SIG-M5 treated with dmso at 0.1 percent for 504 hours (cell line): ENCODE measurements at regions not wholly inside any gene's neighbourhood (a gene's known extent, or its start where the extent isn't known, plus 50 kb on each side); places are given as distances from the start of the nearest gene placed in this dataset.

Experiments
- DNase-seq: peaks from one replicate; lab custom pipeline; 2025; ENCODE audit not compliant: unreplicated experiment; lab: John Stamatoyannopoulos, UW

DNA sequence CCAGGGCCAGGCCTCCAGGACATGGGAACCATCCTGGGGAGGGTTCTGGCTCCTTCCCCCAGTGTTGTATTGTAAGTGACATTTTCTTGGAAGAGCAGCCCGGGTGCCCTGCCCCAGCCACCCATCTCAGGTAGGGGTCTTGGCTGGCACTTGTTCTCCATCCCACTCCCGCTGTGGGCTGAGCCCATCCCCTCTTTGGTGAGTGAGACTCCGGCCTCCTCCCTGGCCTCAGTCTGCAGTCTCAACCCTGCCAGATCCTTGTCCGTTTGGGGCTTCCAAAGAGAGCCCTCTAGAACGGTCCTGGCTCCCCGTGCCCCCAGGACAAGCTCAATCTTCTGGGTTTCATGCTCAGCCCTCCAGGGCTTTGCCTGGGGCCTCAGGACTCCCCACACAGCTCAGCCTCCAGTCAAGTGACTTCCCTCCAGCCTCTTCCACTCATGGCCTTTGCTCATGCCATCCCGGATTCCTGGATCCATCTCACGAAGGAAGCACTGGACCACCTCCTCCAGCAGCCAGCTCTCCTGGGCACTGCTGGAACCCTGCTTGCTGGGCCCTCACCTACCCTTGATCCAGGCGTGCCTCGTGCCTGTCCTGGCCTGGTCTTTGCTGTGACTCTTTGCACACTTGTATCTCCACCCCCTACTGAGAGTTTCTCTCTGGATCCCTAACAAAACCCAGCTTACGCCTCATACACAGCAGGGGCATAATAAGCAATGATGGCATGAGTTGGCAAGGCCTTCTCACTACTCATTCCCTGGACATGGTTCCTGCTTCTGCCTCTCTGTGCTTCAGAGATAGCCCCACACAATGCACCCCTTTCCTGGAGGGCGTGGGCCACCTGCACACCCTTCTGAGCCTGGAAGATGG lies 297.4 kb upstream of the RTL1 start:
- DNase-seq, result no peak

DNA sequence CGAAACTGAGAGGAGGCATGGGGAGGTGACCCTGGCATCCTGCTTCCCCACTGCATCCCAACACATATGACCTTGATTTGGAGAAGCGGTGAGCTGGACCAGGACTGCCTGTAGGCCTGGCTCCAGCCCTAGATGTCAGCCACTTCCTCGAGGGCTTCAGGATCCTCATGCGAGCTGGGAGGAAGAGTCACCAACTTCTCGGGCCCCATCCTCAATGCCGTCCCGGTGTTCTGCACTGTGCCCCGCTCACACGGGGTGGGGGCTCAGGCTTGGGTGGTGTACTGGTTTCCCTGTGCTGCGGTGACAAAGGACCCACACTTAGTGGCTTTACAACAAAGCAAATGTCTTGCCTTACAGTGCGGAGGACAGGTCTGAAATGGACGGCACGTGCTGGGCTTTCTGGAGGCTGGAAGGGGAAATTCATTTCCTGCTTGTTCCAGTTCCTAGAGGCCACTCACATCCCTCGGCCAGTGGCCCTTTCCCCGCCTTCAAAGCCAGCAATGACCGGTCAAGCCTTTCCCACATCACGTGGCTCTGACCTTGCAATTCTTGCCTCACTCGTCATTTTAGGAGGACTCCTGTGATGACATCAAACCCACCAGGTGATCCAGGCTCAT lies 298.1 kb upstream of the RTL1 start:
- no peak for DNase-seq

DNA sequence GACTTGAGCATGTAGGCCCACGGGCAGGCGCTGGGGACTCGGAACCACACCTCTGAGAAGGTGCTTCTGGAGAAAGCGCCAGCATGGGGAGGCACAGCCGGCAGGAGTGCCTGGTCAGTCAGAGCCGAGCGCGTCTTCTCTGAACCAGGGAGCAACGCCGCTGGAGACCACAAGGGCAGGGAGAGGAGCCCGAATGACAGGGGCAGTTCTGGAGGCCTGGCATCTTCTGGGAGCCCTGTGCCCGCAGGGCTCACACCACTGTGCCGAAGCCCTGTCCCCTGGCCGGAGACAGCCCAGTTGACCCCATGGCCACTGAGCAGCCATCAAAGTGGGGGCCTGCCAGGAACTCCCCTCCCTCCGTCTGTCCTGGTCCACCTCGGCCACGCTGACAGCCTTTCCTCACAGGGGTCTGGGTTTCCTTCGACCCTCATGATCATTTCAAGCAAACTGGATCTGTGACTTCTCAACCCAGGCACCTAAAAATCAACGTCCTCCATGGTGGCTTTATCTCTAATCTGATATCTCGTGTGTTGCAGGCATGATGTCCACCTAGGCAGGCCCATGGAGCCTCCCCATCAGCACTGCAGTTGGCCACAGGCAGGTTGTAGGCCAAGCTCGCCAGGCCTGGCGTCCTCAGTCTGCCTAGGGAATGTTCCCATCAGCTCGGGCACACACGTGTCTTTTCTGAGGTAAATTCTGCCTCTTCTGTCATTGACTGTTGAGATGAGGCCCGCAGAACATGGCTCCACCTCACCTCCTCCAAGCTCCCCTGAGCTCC lies 299.3 kb upstream of the RTL1 start:
- no peak for DNase-seq

DNA sequence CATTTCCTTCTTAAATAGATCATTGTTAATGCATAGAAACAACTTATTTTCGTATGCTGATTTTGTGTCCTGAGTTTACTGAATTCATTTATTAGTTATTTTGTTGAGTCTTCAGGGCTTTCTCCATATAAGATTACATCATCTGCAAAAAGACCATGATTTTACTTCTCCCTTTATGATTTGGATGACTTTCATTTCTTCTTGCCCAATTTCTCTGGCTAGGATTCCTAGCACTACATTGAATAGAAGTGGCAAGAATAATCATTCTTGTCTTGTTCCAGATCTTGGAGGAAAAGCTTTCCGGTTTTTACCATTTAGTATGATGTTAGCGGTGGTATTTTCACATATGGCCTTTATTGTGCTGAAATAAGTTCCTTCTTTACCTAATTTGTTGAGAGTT lies 303.0 kb upstream of the RTL1 start:
- no peak for DNase-seq

DNA sequence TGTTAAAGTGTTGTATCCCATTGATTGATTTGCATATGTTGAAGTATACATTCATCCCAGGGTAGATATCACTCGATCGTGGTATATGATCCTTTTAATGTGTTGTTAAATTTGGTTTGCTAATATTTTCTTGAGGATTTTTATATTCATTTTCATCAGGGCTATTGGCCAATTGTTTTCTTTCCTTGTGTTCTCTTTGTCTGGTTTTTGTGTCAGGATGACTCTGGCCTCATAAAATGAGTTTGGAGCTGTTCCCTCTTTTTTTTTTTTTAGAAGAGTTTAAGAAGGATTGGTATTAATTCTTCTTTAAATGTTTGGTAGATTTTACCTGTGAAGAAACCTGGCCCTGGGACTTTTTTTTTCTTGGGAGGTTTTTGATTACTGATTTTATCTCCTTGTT lies 303.5 kb upstream of the RTL1 start:
- no peak for DNase-seq

DNA sequence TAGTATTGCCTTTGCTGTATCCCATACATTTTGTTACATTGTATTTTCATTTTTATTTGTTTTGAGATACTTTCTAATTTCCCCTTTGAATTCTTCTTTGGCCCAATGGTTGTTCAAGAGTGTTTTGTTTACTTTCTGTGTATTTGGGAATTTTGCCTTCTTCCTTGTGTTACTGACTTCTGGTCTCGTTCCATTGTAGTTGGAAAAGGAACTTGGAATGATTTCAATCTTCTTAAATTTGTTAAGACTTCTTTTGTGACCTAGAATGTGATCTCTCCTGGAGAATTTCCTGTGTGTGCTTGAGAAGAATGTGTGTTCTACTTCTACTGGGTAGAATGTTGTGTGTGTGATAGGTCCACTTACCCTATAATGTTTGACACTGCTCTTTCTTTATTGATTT lies 304.4 kb upstream of the RTL1 start:
- DNase-seq, result no peak

DNA sequence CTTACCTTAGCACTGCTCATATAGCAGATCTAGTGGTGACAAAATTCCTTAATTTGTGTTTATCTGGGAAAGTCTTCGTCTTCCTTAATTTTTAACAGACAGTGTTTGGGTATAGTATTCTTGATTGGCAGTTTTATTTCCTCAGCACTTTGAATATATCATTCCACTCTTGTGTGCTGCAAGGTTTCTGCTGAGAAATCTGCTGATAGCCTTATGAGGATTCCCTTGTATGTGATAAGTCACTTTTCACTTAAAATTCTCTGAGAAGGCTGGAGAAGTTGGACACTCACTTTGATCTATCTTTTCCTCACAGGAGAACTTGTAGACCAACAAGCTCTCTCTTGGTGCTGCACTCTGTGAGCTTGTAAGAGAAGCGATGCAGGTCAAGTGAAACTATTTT lies 306.1 kb upstream of the RTL1 start:
- no peak for DNase-seq

DNA sequence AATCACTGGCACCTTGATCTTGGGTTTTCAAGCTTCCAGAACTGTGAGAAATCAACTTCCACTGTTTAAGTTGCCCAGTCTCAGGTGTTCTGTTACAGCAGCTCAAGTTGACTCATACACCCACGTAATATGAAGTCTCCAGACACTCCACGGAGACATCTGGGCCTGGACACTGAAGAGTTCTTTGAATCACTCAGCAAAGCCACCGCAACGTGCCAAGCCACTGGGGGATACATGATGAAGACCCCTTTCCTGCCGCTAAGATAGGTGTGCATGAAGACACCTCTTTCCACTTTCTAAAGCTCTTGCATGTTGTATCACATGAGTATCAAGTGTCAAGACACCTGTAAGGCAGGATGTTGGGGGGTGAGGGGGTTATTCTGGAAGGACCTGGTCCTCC lies 311.7 kb upstream of the RTL1 start:
- DNase-seq, result no peak

DNA sequence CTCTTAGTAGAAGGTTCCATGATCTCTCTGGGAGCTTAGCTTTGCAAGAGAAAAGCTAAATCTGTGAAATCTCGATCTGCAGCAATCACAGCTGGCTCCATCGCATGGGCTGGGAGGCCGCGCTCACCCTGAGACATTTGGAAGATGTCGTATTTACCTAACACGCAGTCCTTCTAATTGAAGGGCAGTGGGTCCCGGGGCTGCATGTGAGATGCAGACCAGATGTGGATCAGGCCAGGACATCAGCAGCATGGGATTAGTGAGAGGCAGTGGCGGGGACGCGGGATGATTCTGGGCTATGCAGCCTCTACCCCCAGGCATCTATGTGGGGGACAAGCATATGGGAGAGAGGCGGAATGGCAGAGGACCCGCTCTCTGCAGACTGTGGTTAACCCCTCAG lies 312.4 kb upstream of the RTL1 start:
- no peak for DNase-seq

DNA sequence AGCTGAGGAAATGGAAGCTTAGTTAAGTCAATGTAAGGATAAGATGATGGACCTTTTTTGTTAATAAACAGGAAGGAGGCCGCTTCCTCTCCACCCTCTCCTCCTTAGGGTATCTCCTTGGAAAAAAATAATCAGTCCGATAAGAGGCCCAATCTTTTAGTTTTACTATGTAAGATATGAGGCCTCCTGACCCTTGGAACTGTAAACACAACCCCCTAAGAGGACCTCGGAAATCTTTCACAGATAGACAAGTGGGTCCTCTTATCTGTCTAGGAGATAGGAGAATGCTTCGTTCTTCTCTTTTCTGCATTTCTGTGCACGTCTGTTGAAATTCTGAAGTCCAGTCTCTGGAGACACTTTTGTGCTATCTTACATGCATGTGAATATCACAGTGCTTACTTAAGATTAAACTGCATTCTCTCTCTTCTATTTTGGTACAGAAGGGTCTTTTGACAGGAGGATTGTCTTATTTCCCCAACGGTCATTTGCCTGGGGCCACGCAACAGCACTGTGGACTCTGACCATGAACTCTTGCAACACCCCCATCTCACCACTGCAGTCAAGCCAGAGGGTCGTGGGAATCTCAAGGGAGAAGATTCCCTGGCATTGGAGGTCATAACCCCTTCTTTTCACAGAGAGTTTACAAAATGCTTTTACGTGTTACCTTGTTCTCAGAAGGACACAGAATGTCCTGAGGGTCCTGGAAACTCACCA lies 313.0 kb upstream of the RTL1 start:
- DNase-seq, result no peak

DNA sequence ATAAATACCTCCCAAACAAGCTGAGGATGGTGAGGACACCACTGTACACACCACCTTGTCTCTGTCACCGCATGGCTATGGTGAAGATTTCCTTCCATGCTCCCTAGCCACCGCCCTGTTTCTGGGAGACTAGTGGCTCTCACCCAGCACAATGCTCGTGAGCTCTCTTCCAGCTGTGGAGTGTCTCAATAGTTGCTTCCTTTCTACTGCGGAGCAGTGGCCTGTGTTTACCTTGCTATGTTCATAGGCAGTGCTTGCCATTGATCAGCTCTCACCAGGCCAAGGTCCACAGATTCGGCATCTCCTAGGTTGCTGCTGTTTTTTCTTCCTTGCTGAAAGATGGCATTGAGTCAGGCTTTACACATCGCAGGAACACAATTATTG lies 313.6 kb upstream of the RTL1 start:
- no peak for DNase-seq

DNA sequence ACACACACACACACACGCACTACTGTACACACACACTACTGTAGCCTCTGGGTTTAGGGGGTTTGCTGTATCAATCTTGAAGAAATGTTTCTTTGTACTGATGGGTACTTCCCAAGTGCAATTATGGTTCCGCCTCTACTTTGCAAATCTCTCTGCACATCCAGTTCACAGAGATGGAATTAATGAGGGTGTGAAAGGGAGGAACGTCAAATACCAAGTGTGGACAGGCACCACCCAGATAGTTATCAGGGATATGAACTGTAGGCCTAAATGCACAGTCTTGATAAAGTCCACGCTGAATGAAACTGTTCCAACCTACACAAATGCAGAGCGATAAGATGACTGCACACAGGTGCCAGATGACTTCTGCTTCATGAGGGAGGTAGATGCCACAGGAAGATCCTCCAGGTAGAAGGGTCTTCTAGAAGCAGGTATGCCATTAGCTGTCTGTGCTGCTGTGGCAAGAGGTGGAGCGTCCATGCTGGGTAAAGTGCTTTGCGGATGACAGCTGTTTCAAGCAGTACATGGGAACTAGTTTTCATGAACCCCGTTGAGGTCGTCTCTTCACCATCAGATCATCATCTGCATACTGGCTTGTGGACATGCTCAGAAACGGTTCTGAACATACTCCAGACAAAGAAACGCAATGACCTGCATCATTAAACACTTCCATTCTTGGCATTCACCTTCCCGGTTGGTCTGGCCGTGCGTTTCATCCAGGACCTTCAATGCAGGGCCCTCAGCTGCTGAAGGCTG lies 314.3 kb upstream of the RTL1 start:
- DNase-seq, result no peak

DNA sequence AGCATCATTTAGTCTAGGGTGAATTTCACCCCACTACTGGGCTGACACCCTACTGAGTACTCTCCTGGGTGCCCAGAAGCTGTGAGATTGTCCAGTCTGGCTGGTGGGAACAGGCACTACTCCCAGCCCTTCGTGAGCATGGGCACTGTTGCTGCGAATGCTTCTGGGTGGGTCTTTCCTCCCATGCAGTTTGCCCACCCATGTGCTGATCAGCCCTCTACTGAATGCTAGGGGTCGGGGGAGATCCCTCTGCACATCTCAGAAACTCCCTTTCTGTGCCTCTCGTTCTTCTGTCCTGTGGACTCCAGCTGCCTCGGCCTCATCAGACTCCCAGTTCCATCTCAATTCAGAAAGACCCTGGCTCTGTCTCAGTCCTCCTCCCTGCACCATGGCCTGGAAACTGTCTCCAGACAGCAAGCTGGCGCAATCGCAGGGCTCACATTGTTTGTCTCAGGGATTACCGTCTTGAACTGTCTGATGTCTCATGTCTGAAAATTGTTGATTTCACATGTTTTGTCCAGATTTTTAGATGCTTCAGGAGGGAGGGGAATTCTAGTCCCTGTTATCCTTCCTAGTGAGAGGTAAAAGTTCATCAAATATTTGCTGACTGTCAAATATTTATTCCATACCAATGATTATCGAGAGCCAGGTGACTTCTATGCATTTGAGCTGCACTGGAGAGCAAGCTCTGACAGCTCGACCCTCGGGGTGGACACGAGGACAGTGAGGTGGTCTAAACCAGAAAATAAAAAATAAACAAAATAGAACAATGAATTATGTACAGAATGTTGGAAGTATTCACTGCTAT lies 316.6 kb upstream of the RTL1 start:
- no peak for DNase-seq

DNA sequence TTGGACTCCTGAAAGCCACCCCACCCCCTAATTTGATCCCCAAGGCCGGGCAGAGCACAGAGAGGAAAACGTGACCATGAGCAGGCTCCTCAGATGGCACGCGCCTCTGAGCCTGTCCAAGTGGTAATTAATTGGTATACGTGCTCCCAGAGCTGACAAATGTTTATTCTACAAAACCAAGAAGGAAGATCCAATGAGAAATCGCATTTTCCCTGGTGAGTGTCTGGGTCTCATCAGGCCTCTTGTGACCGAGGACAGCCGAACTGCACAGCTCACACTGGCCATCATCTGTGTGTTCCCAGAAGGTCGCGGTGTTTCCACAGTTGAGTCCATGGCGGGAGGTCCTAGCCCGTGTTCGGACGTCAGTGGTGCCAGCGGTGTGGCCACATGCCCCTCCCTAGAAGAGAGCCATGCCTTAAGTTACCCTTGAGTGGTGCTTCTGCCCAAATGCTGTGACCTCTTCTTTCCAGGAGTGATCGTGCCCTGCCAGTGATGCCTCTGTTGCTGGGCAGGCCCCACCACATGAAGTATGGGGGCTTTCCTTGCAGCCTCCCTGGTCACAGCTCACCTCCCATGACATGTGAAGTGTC lies 317.5 kb upstream of the RTL1 start:
- DNase-seq, result no peak

DNA sequence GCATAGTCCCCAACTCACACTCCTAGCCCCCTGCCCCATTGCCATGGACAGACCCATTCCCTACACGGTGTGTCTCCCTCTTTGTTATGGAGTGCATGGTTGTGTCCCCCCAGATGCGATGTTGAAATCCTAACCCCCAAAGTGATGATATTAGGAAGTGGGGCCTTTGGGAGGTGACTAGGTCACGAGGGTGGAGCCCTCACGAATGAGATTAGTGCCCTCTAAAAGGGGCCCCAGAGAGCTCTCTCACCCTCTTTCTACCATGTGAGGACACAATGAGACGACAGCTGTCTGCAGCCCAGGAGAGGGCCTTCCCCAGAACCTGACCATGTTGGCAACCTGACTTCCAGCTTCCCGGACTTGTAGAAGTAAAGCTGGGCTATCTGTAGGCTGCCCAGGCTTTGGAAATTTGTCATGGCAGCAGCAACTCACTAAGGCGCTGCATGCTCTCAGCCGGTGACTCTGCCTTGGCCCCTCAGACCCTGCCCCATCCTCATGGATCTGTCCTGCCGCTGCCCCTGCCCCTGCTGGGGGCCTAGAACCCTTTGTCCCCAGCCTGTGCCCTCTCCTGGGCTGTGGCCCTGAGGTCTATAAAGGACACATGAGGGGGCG lies 318.1 kb upstream of the RTL1 start:
- no peak for DNase-seq

DNA sequence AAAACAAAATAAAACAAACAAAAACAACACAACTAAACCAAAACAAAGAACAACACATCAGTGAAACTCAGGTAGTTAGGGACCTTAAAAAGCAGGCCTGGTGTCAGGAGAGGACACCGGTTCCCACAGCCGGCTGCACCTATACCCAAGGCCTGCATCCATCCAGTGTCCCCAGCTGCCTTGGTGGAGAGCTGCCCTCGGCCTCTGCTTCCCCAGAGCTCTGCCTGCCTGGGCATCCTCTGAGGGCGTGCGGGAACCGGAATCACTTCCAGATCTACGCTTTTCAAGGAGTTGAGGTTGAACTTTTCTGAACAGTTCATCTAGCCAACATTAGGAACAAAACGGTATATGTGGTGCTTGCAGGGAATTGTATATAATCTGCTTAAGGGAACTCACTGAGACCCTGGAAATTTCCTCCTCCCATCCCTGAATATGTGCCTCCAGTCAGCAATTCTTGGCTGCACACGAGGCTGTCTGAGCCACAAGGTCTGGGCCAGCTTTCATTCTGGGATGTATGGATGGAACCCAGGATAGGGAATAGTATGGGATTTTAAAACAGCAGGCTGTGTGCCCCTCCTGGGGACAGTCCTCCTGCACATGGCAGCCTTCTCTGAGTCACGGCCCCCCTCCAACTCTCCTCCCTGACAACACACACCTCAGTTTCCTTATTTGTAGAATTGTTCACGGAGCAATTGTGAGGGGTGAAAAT lies 319.0 kb upstream of the RTL1 start:
- DNase-seq, result no peak

DNA sequence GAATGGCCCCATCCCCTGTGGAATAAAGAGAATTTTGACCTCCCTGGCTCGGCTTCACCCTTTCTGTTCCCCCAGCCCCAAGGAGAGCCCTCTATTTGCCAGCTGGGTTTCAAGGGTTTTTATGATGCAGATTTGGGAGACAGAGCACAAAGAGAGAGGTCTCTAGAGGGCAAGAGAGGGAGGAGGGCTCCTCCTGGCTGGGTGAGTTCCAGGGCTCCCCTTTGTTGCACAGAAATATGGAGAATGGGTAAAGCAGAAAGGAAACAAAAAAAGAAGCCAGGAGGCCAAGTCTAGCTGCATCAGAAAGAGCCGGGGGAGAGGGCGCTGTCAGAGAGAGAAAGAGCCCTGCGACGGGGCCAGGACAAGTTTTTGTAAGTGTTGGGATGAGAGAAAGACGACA lies 319.6 kb upstream of the RTL1 start:
- DNase-seq, result no peak

DNA sequence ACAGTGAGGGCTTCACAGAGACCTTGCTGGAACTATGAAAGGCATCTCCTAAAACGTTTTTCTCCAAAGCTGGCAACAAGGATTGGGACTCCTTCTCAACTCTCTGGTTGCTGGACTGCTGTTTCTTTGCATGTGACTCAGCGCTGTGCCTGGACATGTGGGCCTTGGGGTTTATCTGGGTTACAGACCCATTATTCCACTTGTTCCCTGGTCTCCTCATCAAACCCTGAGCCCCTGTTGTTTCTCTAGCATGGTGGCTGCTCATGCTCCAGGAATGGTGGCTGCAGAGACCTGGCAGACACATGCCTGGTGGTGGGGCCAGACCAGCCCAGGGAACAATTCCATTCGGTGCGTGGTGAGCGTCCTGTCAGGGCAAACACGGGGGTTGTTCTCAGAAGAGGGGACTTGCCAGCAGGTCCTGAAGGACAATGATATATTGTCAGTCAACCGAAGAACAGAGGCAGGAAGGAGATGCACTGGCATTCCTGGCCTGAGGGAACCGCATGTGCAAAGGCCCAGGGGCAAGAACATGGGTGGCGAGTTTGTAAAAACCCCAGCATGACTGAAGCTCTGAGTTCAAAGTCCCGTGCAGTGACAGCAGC lies 320.1 kb upstream of the RTL1 start:
- DNase-seq, result no peak
